NCI-H2029 (cell line): ENCODE measurements at regions not wholly inside any gene's neighbourhood (a gene's known extent, or its start where the extent isn't known, plus 50 kb on each side); places are given as distances from the start of the nearest gene placed in this dataset.

Experiments
- DNase-seq: peaks from one replicate; lab custom pipeline; 2025; lab: John Stamatoyannopoulos, UW

GRCh38 chr1:58136387-58136786 lies 410.1 kb downstream of the OMA1 start:
- no peak for DNase-seq

- DNase-seq: no peak
Measured at GRCh38 chr1:58135821-58136321, 410.7 kb downstream of the OMA1 start.

- no peak for DNase-seq
Measured at GRCh38 chr1:58133562-58133961, 413.0 kb downstream of the OMA1 start.

- no peak for DNase-seq
Measured at GRCh38 chr1:58123051-58123450, 423.5 kb downstream of the OMA1 start.

GRCh38 chr1:58119971-58120370 lies 426.6 kb downstream of the OMA1 start:
- DNase-seq: no peak

GRCh38 chr1:58116284-58116683 lies 430.2 kb downstream of the OMA1 start:
- DNase-seq: no peak

- DNase-seq: no peak
Measured at GRCh38 chr1:58109646-58110200, 436.8 kb downstream of the OMA1 start.

- no peak for DNase-seq
Measured at GRCh38 chr1:58108783-58109182, 437.7 kb downstream of the OMA1 start.

GRCh38 chr1:58107943-58108342 lies 438.6 kb downstream of the OMA1 start:
- no peak for DNase-seq

GRCh38 chr1:58104960-58105359 lies 441.6 kb downstream of the OMA1 start:
- DNase-seq: no peak

- no peak for DNase-seq
Measured at GRCh38 chr1:58096714-58097113, 449.8 kb downstream of the OMA1 start.

- no peak for DNase-seq
Measured at GRCh38 chr1:58095183-58095582, 451.3 kb downstream of the OMA1 start.

- no peak for DNase-seq
Measured at GRCh38 chr1:58094221-58094620, 452.3 kb downstream of the OMA1 start.

- no peak for DNase-seq
Measured at GRCh38 chr1:58090640-58091039, 455.9 kb downstream of the OMA1 start.

- DNase-seq: no peak
Measured at GRCh38 chr1:58089898-58090534, 456.5 kb downstream of the OMA1 start.

GRCh38 chr1:58084266-58084665 lies 462.3 kb downstream of the OMA1 start:
- no peak for DNase-seq

GRCh38 chr1:58082596-58082995 lies 463.9 kb downstream of the OMA1 start:
- DNase-seq: no peak

- DNase-seq: no peak
Measured at GRCh38 chr1:58076258-58076657, 470.3 kb downstream of the OMA1 start.

GRCh38 chr1:58075188-58075578 lies 471.3 kb downstream of the OMA1 start:
- no peak for DNase-seq

- no peak for DNase-seq
Measured at GRCh38 chr1:58072450-58072849, 474.1 kb downstream of the OMA1 start.

GRCh38 chr1:58067082-58067481 lies 479.4 kb downstream of the OMA1 start:
- DNase-seq: no peak

GRCh38 chr1:58065520-58065919 lies 481.0 kb downstream of the OMA1 start:
- no peak for DNase-seq

- no peak for DNase-seq
Measured at GRCh38 chr1:58064166-58064565, 482.4 kb downstream of the OMA1 start.

GRCh38 chr1:58063095-58063494 lies 483.4 kb downstream of the OMA1 start:
- DNase-seq: no peak
